IMR-90 (cell line): ENCODE measurements at regions not wholly inside any gene's neighbourhood (a gene's known extent, or its start where the extent isn't known, plus 50 kb on each side); places are given as distances from the start of the nearest gene placed in this dataset.

ENCODE experiments used
- ATAC-seq: fragments of 200-7000 bp; cut with Tn5 transposase; 2 replicates; pipeline ENCODE4 v1.9.1; 2020; ENCODE audit warnings: low read depth, mild to moderate bottlenecking, moderate library complexity
- BruUV-seq: library from RNA; stranded (reverse); fragments of 400-500 nt; replicated peaks from 2 replicates; lab custom pipeline; 2021; lab: Mats Ljungman, UMichigan
- CTCF ChIA-PET: fragments of 300-600 bp; formaldehyde crosslinking; extraction: SDS; loops from one replicate; lab custom pipeline; 2021; ENCODE audit warnings: antibody characterized with exemption; lab: Yijun Ruan, JAX
- POLR2A ChIA-PET: fragments of 300-600 bp; sonication (Branson Sonifier 250); formaldehyde crosslinking; loops from one replicate; lab custom pipeline; 2022; ENCODE audit warnings: antibody characterized with exemption; ENCODE audit not compliant: unreplicated experiment; lab: Charles Lee
- DNase-seq: peaks from one replicate; pipeline ENCODE4 v3.0.0; 2013
- H2AFZ ChIP-seq: replicated peaks from 2 replicates; pipeline ENCODE3; 2013; ENCODE audit warnings: low read length, mild to moderate bottlenecking; ENCODE audit not compliant: poor library complexity
- H2AK5ac ChIP-seq: 2 replicates; pipeline ENCODE4 v1.6.1; 2013; ENCODE audit warnings: low read depth, low read length, inconsistent platforms
- H2AK9ac ChIP-seq: replicated peaks from 2 replicates; pipeline ENCODE3; 2013; ENCODE audit warnings: mild to moderate bottlenecking, low read depth, low read length, moderate library complexity; ENCODE audit not compliant: poor library complexity
- H2BK120ac ChIP-seq: 2 replicates; pipeline ENCODE4 v1.6.1; 2013; ENCODE audit warnings: low read depth, low read length, inconsistent platforms
- H2BK15ac ChIP-seq: 3 replicates; pipeline ENCODE4 v1.6.1; 2013; ENCODE audit warnings: low read depth, low read length, inconsistent platforms
- H2BK20ac ChIP-seq: 2 replicates; pipeline ENCODE4 v1.6.1; 2013; ENCODE audit warnings: low read depth, mild to moderate bottlenecking, inconsistent platforms, low read length, moderate library complexity
- H2BK5ac ChIP-seq: 2 replicates; pipeline ENCODE4 v1.6.1; 2013; ENCODE audit warnings: mild to moderate bottlenecking, low read depth, low read length, inconsistent platforms; ENCODE audit not compliant: poor library complexity, severe bottlenecking
- H3K14ac ChIP-seq: replicated peaks from 2 replicates; pipeline ENCODE4 v1.6.1; 2013; ENCODE audit warnings: low read depth, low read length, inconsistent platforms
- H3K18ac ChIP-seq: 2 replicates; pipeline ENCODE4 v1.6.1; 2013; ENCODE audit warnings: low read depth, low read length, control low read depth
- H3K23ac ChIP-seq: 2 replicates; pipeline ENCODE4 v1.6.1; 2013; ENCODE audit warnings: low read depth, low read length, inconsistent platforms
- H3K27ac ChIP-seq: 2 replicates; pipeline ENCODE4 v1.5.1; 2013; ENCODE audit warnings: mild to moderate bottlenecking, control low read depth, low read length; ENCODE audit not compliant: insufficient read depth
- H3K27me3 ChIP-seq: 2 replicates; pipeline ENCODE4 v1.6.1; 2013; ENCODE audit warnings: low read length; ENCODE audit not compliant: control insufficient read depth, insufficient read depth
- H3K36me3 ChIP-seq: 2 replicates; pipeline ENCODE4 v1.6.1; 2013; ENCODE audit warnings: low read length, mixed read lengths; ENCODE audit not compliant: control insufficient read depth, insufficient read depth
- H3K4ac ChIP-seq: 2 replicates; pipeline ENCODE4 v1.6.1; 2013; ENCODE audit warnings: low read depth, low read length, inconsistent platforms
- H3K4me1 ChIP-seq: 2 replicates; pipeline ENCODE4 v1.6.1; 2013; ENCODE audit warnings: low read length, mixed read lengths; ENCODE audit not compliant: control insufficient read depth, insufficient read depth
- H3K4me2 ChIP-seq: 2 replicates; pipeline ENCODE4 v1.6.1; 2013; ENCODE audit warnings: low read depth, mild to moderate bottlenecking, control low read depth, low read length, moderate library complexity
- H3K4me3 ChIP-seq: 2 replicates; pipeline ENCODE4 v1.5.1; 2013; ENCODE audit warnings: low read depth, mild to moderate bottlenecking, control low read depth, low read length, moderate library complexity; ENCODE audit not compliant: insufficient read depth
- H3K56ac ChIP-seq: 2 replicates; pipeline ENCODE4 v1.6.1; 2013; ENCODE audit warnings: low read length, inconsistent platforms; ENCODE audit not compliant: insufficient read depth; ENCODE audit errors: extremely low read depth
- H3K79me1 ChIP-seq, 2 experiments: 2 replicates each; pipeline ENCODE4 v1.6.1; 2013; ENCODE audit warnings: low read length in 2 of 2, inconsistent platforms in 1 of 2, low read depth in 1 of 2
- H3K9ac ChIP-seq: 2 replicates; pipeline ENCODE4 v1.6.1; 2013; ENCODE audit warnings: low read depth, low read length, control low read depth
- H3K9me1 ChIP-seq: 2 replicates; pipeline ENCODE4 v1.6.1; 2013; ENCODE audit warnings: low read length, inconsistent platforms; ENCODE audit not compliant: insufficient read depth
- H3K9me3 ChIP-seq: 2 replicates; pipeline ENCODE4 v1.6.1; 2013; ENCODE audit warnings: low read length; ENCODE audit not compliant: control insufficient read depth, insufficient read depth
- H4K20me1 ChIP-seq: 2 replicates; pipeline ENCODE4 v1.6.1; 2013; ENCODE audit warnings: low read length, inconsistent platforms; ENCODE audit not compliant: insufficient read depth
- H4K5ac ChIP-seq: 2 replicates; pipeline ENCODE4 v1.6.1; 2013; ENCODE audit warnings: mild to moderate bottlenecking, low read depth, low read length, control low read depth
- H4K8ac ChIP-seq, 2 experiments: 2 replicates each; pipeline ENCODE4 v1.6.1; 2013; ENCODE audit warnings: low read depth in 2 of 2, low read length in 2 of 2, control low read depth in 1 of 2, inconsistent platforms in 1 of 2
- H4K91ac ChIP-seq: 2 replicates; pipeline ENCODE4 v1.6.1; 2013; ENCODE audit warnings: low read depth, low read length, inconsistent platforms; ENCODE audit not compliant: insufficient read depth
- BHLHE40 ChIP-seq: fragments of 150-350 bp; IDR thresholded peaks from 2 replicates; pipeline ENCODE4 v1.6.1; 2016; ENCODE audit warnings: mild to moderate bottlenecking, low read depth, low read length
- CEBPB ChIP-seq: IDR thresholded peaks from 2 replicates; pipeline ENCODE4 v1.6.1; 2012; ENCODE audit warnings: low read depth, low read length, improper control_type of control experiment
- MAZ ChIP-seq: IDR thresholded peaks from 2 replicates; pipeline ENCODE4 v1.6.1; 2012; ENCODE audit warnings: low read depth, mild to moderate bottlenecking, low read length, improper control_type of control experiment, moderate library complexity, borderline replicate concordance
- POLR2A ChIP-seq: IDR thresholded peaks from 2 replicates; pipeline ENCODE4 v1.6.1; 2012; ENCODE audit warnings: mild to moderate bottlenecking, low read depth, low read length
- WGBS, 2 experiments: methylation state at CpG; one replicate each; pipeline versions ENCODE4 v1.1.5 to v1.1.7; 2013; ENCODE audit warnings: missing lambda C conversion rate in 2 of 2; ENCODE audit not compliant: insufficient read length in 1 of 2; ENCODE audit errors: extremely low coverage in 2 of 2; 5-methylcytosine and 5-hydroxymethylcytosine counted together
- dilution Hi-C: fragments of 300-500 bp; cut with HindIII; formaldehyde crosslinking; loops from one replicate; pipeline ENCODE4 v1.14.3; 2018; ENCODE audit warnings: low sequenced_read_pairs; ENCODE audit not compliant: unreplicated experiment
- in situ Hi-C: fragments of 300-500 bp; cut with MboI; formaldehyde crosslinking; loops from 3 replicates; pipeline ENCODE4 v1.14.3; 2019; ENCODE audit warnings: low sequenced_read_pairs, inconsistent platforms, mixed read lengths
- intact Hi-C: fragments of 100-400 bp; cut with micrococcal nuclease; formaldehyde crosslinking; loops from 2 replicates; pipeline ENCODE4 v1.10.0; 2022
- TF ChIP-seq, protein P1 (sequence below): conservative IDR thresholded peaks from 2 replicates; pipeline ENCODE4 v1.5.1; 2012; ENCODE audit warnings: mild to moderate bottlenecking, low read depth, low read length, improper control_type of control experiment
- TF ChIP-seq, protein P2 (sequence below): fragments of 150-350 bp; IDR thresholded peaks from 2 replicates; pipeline ENCODE4 v1.6.1; 2017; ENCODE audit warnings: mild to moderate bottlenecking, antibody characterized with exemption, low read length, low read depth

DNA sequence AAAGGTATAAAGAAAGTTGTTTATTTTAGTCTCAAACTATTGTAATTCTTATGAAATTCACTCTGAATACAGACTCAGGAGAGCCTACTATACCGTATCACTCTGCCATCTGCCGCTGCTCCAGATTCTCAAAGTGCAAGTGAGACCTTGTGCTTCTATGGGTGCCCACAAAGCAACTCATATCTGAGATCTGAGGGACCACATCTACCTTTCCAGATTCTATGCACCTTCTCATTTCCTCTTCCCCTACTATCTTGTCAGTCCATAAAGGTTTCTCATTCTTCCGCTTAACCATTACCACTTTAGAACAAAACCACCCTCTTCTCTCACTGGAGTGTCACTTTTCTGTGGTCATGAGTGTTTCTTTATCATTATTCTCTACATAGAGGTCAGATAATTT is 1236.9 kb downstream of the DIAPH3 start:
- no peaks in the 10 kb centered on the region for H3K9me3 ChIP-seq
- H2BK20ac ChIP-seq = no peak overlapping the region
- ATAC-seq = no peak
- no peak overlapping the region for H3K56ac ChIP-seq
- no peak overlapping the region for H3K27ac ChIP-seq
- H3K14ac ChIP-seq = no peak overlapping the region
- no peak overlapping the region for H2AK9ac ChIP-seq
- in situ Hi-C loops (no loop called here), intact Hi-C loops (no loop called here), dilution Hi-C loops (no loop called here)
- no peaks in the 10 kb centered on the region for H3K79me1 ChIP-seq
- no peaks in the 10 kb centered on the region for H3K36me3 ChIP-seq
- H3K4me3 ChIP-seq = no peak overlapping the region
- ChIA-PET POLR2A (no interaction called here), CTCF (no interaction called here)
- no CpG with 5 or more reads among the region's 3 CpGs for WGBS, 2 experiments
- H3K9me1 ChIP-seq = no peaks in the 10 kb centered on the region
- H2AFZ ChIP-seq = no peak overlapping the region
- H3K4me1 ChIP-seq = no peaks in the 10 kb centered on the region
- H4K91ac ChIP-seq = no peak overlapping the region
- no peak overlapping the region for H2AK5ac ChIP-seq
- no peak for DNase-seq
- H2BK5ac ChIP-seq = no peak overlapping the region
- TF ChIP-seq, protein P1, sequence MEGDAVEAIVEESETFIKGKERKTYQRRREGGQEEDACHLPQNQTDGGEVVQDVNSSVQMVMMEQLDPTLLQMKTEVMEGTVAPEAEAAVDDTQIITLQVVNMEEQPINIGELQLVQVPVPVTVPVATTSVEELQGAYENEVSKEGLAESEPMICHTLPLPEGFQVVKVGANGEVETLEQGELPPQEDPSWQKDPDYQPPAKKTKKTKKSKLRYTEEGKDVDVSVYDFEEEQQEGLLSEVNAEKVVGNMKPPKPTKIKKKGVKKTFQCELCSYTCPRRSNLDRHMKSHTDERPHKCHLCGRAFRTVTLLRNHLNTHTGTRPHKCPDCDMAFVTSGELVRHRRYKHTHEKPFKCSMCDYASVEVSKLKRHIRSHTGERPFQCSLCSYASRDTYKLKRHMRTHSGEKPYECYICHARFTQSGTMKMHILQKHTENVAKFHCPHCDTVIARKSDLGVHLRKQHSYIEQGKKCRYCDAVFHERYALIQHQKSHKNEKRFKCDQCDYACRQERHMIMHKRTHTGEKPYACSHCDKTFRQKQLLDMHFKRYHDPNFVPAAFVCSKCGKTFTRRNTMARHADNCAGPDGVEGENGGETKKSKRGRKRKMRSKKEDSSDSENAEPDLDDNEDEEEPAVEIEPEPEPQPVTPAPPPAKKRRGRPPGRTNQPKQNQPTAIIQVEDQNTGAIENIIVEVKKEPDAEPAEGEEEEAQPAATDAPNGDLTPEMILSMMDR = no peak
- TF ChIP-seq, protein P2, sequence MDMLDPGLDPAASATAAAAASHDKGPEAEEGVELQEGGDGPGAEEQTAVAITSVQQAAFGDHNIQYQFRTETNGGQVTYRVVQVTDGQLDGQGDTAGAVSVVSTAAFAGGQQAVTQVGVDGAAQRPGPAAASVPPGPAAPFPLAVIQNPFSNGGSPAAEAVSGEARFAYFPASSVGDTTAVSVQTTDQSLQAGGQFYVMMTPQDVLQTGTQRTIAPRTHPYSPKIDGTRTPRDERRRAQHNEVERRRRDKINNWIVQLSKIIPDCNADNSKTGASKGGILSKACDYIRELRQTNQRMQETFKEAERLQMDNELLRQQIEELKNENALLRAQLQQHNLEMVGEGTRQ = no peak
- no peak for TF ChIP-seq CEBPB
- no peak for TF ChIP-seq MAZ
- no peak for TF ChIP-seq BHLHE40
- TF ChIP-seq POLR2A = no peak
- no peak overlapping the region for H3K18ac ChIP-seq
- no peaks in the 10 kb centered on the region for H4K20me1 ChIP-seq
- no peak overlapping the region for H3K23ac ChIP-seq
- no peak overlapping the region for H3K9ac ChIP-seq
- H3K27me3 ChIP-seq = no peaks in the 10 kb centered on the region
- no peak overlapping the region for H3K4ac ChIP-seq
- H2BK15ac ChIP-seq = no peak overlapping the region
- H4K8ac ChIP-seq = no peak overlapping the region
- no peak overlapping the region for H4K5ac ChIP-seq
- H3K4me2 ChIP-seq = no peak overlapping the region
- H2BK120ac ChIP-seq = no peak overlapping the region
- no TSS peak for BruUV-seq
